Activated CD4-positive, alpha-beta T cell treated with anti-CD3 and anti-CD28 coated beads, Interleukin-2, Interleukin-4, amounts not matched to agents 100 ng/mL and 50 ng/mL, durations not matched to agents 16 hours and 8 hours (primary cell): ENCODE measurements at regions not wholly inside any gene's neighbourhood (a gene's known extent, or its start where the extent isn't known, plus 50 kb on each side); places are given as distances from the start of the nearest gene placed in this dataset.
"Not testable (repeated sequence)": the region's sequence is repeated elsewhere in the genome, so short reads cannot be mapped to it uniquely, and the experiment has no call there.

Experiments
- DNase-seq: peaks from one replicate; pipeline ENCODE4 v3.0.0-alpha.2; 2020; ENCODE audit warnings: low spot score

DNA sequence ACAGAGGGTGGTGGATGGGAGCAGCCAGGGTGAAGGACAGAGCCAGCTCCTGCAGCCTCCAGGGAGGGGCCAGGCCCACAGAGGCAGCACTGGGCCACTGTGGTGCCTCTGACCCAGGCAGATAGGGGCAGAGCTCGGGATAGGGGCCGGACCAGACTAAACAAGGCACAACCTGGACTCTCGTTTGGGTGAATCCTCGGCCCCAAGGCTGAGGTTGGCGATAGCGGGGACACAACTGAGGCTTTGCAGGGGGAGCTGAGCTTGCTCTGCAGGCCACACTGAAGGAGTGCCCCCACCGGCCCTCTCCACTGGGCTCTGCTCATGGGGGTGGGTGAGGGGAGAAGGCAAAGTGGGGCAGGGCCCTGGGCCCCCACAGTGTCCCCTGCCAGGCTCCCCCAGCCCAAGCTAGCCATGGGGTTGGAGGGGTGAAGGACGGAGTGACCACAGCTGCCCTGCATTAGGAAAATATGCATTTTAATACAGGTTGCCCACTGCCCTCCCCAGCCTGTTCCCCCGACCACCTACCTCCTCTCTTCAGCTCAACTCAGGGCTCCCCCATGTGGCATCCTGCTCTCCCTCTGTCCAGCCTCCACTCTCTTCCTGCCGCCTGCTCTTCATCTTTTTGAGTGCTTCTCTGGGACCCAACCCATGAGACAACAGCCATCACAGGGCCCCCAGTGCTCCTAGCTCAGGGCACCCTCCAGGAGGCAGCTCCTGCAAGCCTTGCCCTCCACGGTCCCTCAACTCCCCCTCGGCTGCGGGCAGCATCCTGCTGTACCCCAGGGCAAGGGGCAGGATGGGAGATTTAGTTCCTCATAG lies 152.8 kb downstream of the INHBB start:
- no peak for DNase-seq

DNA sequence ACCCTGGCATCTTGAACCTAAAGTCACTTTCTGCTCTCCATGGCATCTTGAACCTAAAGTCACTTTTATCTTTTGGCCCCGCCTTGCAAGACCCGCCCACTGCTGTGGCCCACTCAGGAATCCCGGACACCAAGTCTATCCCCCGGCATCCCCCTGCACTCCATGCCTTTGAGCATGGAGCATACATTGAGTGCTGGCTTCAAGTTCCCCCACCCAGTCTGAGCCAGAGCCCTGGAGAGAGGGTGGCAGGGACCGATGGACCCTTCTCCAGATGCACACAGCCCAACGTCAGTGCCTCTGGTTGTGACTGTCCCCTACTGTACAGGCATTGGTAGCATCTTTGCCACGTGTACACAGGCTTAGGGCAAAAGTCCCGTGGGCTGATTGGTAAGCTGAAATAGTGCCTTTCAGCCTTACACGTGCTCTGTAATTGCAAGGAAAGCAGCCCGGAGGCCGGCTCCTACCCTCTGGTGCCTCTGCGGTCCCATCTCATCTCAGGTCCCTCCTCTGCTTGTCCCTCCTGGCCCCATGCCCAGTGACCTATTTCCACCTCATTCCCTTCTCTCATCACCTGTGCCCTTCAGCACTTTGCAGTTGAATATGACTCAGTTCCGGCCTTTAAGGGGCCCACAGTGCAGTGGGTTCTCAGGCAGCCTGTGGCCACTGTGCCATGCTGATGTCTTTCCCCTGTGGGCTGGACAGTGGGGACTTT lies 154.0 kb downstream of the INHBB start:
- DNase-seq: no peak

DNA sequence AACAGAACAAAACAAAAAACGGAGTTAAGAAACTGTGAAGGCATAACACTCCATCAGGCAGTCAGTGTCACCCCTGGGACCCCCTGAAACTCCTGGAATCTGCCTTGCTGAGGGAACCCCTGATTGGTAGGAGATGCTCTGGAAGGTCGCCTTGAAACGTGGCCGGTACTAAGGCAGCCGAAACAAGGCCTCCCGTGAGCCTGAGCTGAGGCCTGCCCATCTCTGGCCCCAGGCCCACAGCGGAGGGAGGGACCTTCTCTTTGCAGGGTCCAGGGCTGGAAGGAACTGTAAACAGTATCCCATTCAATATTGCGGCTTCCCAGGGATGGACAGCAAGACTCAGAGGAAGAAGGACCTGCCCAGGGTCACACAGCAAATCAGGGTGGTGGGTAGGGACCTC lies 155.7 kb downstream of the INHBB start:
- no peak for DNase-seq

DNA sequence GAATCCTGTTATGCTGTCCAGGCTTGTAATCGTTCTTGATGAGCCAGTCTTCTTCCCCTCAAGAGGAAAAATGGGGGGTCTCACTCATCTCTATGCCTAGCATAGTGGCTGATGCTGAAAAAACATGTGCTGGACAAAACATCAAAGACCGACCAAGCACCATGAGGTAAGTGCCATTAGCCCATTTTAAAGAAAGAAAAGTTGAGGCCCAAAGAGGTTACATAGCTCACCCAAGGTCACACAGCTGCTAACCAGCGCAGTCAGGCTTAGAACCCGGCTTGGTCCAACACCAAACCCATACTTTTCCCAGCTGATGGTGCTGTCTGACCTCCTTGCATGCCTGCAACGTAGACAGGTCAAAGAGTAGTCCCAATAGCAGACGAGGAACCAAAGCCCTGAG lies 156.4 kb downstream of the INHBB start:
- DNase-seq: no peak

DNA sequence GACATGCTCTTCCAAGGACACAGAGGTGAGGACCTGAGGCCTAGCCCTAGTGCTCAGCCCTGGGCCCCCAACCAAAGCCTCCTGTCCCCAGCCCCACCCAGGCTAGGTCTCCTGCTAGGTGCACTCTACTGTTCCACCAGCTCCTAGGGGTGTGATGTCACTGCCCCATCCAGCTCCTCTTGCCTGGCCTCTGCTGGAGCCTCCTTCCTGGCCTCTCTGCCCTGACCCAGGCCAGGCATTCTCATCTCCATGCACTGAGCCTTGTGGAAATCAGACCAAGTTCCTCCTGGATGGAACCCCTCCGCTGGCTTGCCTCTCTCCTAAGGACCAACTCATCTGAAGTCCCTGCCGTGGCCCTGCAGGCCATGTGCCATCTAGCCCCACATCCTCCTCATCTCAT lies 156.8 kb downstream of the INHBB start:
- no peak for DNase-seq

DNA sequence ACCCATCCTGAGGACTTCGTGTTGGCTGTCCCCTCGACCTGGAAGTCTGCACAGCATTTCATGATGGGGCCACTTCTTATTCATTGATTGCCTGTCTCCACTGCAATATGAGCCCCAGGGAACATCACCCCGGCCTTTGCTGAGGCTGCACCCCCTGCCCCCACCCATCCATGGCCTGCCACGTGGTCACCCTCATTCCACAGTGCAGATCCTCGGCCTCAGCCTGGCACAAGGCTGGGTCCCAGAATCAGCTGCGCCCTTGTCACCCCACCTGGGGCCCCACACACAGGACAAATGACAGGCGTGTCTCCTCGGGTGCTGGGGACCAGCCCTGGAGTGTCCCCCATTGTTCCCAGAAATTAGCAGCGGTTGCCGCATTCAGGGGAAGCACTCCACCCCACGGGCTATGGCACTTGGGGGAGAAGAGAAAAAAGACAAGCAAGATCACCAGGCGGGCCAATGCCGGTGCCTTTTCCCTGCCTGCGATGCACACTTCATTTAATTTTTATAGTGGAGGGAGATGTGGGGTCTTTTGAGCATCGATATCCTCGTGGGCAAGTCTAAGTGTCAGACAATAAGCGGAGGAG lies 157.4 kb downstream of the INHBB start:
- DNase-seq: no peak

DNA sequence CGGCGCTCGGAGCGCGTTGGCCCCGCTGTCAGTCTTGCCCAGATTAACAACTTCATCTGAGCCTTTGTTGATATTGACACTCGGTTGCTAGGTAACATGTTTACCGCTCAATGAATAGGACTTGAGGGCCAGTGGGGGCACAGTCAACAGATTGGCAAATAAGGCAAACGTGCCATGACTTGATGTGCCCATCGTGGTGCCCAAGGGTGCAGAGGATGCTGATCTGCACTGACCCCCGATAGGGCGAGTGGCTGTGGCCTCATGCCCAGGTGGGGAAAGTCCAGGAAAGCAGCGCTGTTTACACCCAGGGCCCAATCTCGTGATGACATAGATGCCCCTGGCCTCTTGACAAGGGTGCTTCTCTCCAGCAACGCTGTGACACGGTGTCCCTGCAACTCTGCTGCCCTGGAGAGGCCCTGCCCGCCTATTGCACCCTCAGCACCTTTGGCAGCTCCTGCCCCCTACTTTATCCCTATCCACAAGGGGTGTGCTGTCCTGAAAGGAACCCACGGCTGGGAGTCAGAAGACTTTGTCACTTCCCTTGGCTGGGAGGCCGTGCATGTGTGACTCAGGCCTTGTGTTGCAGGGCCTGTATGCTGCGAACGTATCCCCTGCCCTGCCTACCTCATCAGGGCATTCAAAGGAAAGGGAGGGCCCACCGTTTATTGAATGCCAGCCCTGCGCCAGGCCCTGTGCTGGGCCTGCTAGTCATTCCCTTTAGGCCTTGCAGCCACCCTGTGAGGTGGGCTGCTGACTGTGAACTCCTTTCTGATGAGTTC lies 158.0 kb downstream of the INHBB start:
- DNase-seq: no peak

DNA sequence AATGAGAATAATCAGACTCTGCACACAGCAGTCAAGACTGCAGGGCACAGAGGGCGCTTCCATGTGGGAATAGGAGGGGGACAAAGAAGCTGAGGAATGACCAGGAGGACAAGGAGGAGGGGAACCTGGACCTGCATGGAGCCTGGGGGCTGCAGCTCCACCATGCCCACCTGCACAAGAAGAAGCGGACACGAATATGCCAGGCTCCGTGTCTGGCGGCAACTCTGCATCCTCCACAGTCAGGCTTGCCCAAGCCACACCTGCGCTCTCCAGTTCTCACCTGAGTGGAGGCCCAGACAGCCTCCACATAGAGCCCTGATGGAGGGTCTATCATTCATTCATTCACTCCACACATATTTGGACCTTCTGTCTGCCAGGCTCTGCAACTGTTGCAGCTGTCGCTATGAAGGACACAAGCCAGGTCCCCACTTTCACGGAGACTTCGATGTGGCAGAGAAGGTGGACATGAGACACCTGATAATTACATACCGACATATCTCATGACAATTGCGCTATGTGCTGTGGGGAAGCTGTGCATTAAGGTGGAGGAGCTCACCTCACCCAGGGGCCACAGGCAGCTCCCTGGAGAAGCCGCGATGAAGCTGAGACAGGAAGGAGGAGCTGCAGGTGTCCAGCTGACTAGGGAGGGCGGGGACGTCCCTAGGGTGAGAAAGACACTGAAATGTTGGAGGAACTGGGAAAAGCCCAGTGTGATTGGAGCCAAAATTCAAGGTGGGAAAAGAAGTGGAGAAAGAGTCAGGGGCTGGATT lies 159.2 kb downstream of the INHBB start:
- no peak for DNase-seq

DNA sequence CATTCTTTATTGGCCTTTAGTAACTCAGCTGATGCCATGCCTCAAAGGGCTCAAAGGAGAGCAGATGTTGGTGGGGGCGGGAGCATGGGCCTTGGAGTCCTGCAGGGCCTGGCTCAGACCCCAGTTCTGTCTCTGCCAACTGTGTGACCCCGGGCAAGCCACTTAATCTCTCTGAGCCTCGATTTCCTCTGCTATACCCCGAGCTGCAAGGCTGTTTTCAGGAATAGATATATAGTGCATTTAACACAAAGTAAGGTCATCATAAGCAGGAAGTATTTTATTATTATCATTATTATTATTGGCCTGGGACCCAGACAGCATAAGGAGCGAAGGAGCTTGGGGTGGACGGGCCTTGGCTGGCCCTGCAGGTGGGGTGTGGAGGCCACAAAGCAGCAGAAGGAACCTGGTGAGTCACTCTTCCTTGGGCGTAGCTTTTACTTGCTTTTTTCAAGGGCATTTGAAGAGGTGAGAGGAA lies 162.7 kb downstream of the INHBB start:
- DNase-seq: no peak

DNA sequence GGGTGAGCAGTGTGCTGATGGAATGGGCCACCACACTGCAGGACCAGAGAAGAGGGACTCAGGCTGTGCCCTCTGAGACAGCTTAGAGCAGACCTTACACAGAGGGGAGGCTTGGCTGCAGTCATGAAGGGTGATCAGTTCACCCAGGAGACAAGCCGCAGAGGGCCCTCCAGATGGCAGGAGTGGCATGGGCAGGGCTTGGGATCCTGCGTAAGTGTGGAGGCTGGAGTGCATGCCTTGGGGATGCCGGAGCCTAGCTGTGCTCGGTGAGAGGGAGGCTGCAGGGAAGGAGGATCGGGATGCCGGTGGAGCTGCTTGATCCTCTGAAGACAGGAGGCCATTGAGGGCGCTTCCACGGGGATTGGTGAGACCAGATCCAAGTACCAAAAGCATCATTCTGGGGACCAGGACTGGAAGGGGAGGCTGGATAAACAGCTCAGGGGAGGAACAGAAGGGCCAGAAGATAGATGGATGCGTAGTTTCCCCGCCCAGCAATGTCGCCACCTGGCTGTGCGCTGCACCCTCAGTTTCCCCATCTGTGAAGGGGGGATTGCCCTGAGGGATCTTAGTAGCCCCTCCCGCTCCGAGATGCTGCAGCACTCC lies 163.4 kb downstream of the INHBB start:
- DNase-seq: no peak

DNA sequence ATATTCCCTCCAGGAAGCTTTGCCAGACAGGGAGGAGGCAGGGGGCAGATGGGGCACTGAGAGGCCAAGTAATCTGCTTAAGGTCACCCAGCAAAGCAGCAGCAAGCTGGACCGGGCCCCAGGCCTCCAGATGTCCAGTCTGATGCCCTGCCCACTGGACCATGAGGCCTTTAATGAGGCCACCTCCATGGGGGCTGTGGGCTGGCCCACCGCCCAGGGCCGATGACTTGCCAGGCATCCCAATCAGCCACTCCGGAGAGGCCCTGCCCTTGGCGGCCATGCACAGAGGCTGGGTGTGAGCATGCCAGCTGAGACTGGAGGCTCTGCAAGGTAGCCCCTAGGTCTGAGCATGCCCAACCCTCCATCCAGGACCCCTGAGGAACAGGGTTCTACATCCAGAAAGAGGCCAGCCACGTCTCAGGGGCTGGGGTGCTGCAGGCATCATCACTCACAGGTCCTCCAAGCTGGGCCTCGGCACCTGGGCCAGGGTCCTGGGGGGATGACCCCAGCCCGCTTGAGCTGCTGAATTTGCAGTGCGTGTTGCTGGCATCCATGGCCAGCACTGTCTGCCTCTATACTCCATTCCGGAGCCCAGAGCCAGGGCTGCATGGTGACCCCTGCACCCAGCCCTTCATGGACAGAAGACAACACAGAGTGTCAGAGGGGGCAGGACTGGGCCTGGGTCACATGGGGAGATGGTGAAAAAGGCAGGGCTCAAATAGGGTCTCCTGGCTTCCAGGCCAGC lies 164.2 kb downstream of the INHBB start:
- no peak for DNase-seq

DNA sequence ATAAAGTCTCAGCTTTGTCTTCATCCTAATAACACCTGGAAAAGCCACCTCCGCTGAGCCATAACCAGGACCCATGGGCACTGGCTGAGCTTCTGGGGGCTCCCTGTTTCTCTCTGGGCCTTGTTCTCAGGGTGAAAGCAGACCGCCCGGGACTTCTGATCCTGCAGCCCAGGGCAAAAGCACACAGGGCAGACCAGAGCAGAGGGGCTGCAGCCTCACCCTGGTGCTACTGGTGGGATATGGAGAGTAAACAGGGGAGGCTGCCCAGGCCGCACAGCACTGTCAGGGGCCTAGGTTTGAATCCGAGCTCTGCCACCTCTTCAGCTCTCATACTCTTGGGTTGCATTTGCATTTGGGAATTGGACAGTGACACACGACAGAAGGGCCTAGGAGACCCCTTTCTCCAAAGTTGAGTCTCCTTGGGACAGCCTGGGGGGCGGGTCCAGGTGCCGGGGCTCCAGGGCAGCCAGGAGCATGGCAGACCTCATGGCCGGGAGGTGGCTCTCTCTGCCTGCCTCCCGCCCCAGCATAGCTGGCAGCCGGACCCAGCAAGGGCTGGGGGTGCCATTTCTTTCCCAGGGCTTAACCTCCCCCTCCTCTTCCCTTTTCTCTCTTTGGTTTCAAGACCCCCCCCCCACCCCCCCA lies 164.9 kb downstream of the INHBB start:
- DNase-seq: no peak

DNA sequence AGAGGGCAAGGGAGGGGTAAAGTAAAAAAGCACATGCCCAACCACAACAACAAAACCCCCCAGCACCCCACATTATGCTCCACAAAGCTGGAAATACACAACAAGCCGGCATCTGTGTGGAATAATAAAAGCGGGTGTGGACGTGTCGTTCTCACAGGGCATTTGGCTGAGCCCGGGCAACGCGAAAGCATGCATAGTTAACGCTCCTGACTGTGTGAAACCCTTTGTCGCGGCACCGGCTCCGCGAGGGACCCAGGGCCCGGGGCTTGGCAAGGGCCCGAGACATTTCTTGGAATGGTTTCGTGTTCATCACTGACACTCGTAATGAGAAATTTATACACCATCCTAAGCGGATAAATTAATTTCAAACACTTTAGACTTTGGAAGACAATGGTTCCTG lies 165.6 kb downstream of the INHBB start:
- no peak for DNase-seq

DNA sequence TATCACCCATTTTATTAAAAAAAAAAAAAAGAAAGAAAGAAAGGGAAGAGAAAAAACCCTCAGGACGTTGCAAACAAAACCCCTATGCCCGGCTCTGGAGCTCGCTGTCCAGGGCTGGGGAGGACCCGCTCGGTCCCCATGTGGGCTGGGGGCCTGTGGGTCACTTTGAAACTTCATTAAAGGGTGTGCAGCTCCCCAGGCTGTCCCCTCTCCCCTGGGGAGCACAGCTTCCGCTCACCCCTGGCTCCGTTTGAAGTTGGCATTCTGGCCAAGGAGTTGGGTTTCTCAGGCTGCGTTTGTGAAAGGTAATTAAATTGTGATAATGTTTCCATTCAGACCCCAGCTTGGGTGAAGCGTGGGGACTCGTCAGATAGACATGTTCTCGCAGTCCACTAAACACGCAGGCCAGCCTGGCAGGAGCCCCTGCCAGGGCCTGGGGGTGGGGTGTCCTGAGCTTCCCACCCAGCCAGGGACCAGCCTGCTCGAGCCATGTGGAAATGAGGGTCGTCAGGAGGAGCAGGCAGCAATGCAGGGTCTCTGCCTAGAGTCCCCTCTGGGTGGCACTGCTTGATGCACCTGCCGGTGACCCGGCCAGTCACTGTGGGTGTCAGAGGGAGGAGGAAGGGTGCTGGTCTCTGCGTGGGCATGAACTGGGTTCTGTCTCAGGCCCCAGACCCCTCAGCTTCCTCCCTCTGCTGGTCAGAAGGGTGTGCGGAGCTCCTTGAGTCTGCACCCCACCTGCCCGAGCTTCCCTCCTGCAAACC lies 166.2 kb downstream of the INHBB start:
- DNase-seq: no peak

DNA sequence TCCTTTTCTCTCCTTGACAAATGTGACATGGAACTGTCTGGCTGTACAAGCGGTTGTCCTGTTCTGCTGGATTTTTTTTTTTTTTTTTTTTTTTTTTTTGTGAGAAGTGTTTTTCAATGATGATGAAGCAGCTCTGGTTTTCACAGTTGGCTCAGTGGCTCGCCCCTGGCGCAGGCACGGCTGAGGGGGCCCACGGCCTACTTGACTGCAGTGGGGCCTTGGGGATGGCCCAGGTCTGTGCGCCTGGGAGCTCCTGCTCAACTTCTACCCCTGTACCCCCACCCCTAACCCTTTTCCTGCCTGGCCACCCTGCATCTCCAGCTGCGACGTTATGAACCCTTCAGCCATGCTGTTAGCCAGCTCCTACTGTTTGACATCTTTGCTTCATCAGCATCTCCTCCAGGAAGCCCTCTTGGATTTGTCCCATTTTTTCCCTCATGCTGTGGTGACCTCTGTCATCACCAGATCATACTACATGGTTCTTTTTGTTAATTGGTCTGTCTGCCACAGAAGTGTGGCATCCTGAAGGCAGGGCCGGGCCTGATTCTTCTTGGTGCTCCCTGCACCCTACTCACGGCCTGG lies 167.9 kb downstream of the INHBB start:
- no peak for DNase-seq

DNA sequence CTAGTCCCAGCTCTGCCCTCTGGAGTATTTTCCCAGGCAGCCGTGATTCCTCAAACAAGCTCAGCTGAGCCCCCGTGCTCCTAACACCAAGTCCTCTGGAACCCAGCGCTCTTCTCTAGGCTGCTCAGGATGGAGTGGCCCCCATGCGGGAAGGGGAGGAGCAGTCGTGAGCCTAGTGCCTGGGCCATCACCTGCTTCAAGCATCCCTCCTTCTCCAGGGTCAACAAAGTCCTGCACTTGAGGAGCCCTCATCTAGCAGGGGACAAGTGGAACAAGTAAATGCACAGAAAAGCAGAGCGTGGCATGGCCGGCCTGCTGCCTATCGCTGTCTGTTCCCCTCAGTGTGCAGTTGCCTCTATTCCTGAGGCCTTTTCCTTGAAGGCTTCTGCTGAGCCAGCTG lies 168.6 kb downstream of the INHBB start:
- DNase-seq: no peak

DNA sequence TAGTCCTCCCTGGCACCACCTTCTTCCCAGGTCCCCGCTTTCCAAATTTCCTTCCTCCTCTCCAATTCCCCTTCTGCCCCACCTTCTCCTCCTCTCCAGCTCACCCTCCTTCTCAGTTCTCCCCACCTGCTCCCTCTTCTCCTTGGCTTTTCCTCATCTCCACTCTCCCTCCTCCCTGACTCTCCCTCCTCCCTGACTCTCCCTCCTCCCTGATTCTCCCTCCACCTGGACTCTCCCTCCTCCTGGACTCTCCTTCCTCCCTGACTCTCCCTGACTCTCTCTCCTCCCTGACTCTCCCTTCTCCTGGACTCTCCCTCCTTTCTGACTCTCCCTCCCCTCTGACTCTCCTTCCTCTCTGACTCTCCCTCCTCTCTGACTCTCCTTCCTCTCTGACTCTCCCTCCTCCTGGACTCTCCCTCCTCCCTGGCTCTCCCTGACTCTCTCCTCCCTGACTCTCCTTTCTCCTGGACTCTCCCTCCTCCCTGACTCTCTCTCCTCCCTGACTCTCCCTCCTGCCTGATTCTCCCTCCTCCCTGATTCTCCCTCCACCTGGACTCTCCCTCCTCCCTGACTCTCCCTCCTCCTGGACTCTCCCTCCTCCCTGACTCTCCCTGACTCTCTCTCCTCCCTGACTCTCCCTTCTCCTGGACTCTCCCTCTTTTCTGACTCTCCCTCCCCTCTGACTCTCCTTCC lies 169.3 kb downstream of the INHBB start:
- DNase-seq: not testable (repeated sequence)
